Neural cell (in vitro differentiated cells): ENCODE measurements at regions not wholly inside any gene's neighbourhood (a gene's known extent, or its start where the extent isn't known, plus 50 kb on each side); places are given as distances from the start of the nearest gene placed in this dataset.

Source experiments
- H2AFZ ChIP-seq: fragments of 200-600, 300-800 bp; sonication (generic), shearing (Covaris generic); 2 replicates; pipeline ENCODE4 v1.6.0; 2014; ENCODE audit warnings: low read depth, mild to moderate bottlenecking, antibody characterized with exemption, low read length, moderate library complexity
- H3F3A ChIP-seq: fragments of 200-600 bp; shearing (Covaris generic); 2 replicates; pipeline ENCODE4 v1.6.1; 2016; ENCODE audit warnings: mild to moderate bottlenecking, moderate library complexity, mixed read lengths, antibody characterized with exemption, low read length; ENCODE audit not compliant: insufficient read depth, poor library complexity, severe bottlenecking
- H3K27ac ChIP-seq: fragments of 200-600, 300-800 bp; sonication (generic), shearing (Covaris generic); 2 replicates; pipeline ENCODE4 v1.5.1; 2014; ENCODE audit warnings: mild to moderate bottlenecking, low read length, moderate library complexity
- H3K27me3 ChIP-seq: fragments of 300-800, 200-600 bp; sonication (generic), shearing (Covaris generic); 2 replicates; pipeline ENCODE4 v1.6.0; 2014; ENCODE audit warnings: mild to moderate bottlenecking, low read depth, low read length, moderate library complexity; ENCODE audit not compliant: insufficient read depth
- H3K36me3 ChIP-seq: fragments of 300-800, 200-600 bp; sonication (generic), shearing (Covaris generic); 2 replicates; pipeline ENCODE4 v1.5.1; 2014; ENCODE audit warnings: mild to moderate bottlenecking, antibody characterized with exemption, low read length, moderate library complexity; ENCODE audit not compliant: insufficient read depth
- H3K4me2 ChIP-seq: fragments of 300-800, 200-600 bp; sonication (generic), shearing (Covaris generic); 2 replicates; pipeline ENCODE4 v1.6.0; 2014; ENCODE audit warnings: mild to moderate bottlenecking, low read length
- H3K4me3 ChIP-seq: fragments of 300-800, 200-600 bp; sonication (generic), shearing (Covaris generic); 2 replicates; pipeline ENCODE4 v1.5.1; 2014; ENCODE audit warnings: mild to moderate bottlenecking, low read length, moderate library complexity
- H3K79me2 ChIP-seq: fragments of 200-600 bp; shearing (Covaris generic); replicated peaks from 2 replicates; pipeline ENCODE4 v1.6.0; 2014; ENCODE audit warnings: mild to moderate bottlenecking, low read length, moderate library complexity; ENCODE audit not compliant: insufficient read depth
- H3K9ac ChIP-seq: fragments of 300-800, 200-600 bp; sonication (generic), shearing (Covaris generic); 2 replicates; pipeline ENCODE4 v1.6.1; 2016; ENCODE audit warnings: mild to moderate bottlenecking, low read length, mixed read lengths
- H3K9me2 ChIP-seq: fragments of 200-600 bp; shearing (Covaris generic); 2 replicates; pipeline ENCODE4 v1.6.1; 2016; ENCODE audit warnings: mild to moderate bottlenecking, low read length, mixed read lengths; ENCODE audit not compliant: insufficient read depth
- H3K9me3 ChIP-seq: fragments of 200-600, 300-800 bp; sonication (generic), shearing (Covaris generic); 2 replicates; pipeline ENCODE4 v1.6.1; 2016; ENCODE audit warnings: mild to moderate bottlenecking, mixed run types, low read length, moderate library complexity, mixed read lengths
- H4K20me1 ChIP-seq: fragments of 200-600 bp; shearing (Covaris generic); 2 replicates; pipeline ENCODE4 v1.6.1; 2016; ENCODE audit warnings: mild to moderate bottlenecking, mixed run types; ENCODE audit not compliant: insufficient read depth
- EP300 ChIP-seq: fragments of 450-650 bp; conservative IDR thresholded peaks from 2 replicates; pipeline ENCODE4 v1.6.1; 2014; ENCODE audit warnings: antibody characterized with exemption, mild to moderate bottlenecking, moderate library complexity; ENCODE audit not compliant: poor library complexity, severe bottlenecking
- EZH2 ChIP-seq: fragments of 200-600, 300-800 bp; shearing (Covaris generic), sonication (generic); IDR thresholded peaks from 2 replicates; pipeline ENCODE4 v1.6.1; 2014; ENCODE audit warnings: antibody characterized with exemption, low read length, borderline replicate concordance, mild to moderate bottlenecking; ENCODE audit not compliant: insufficient read depth, poor library complexity, severe bottlenecking
- MXI1 ChIP-seq: fragments of 450-650 bp; conservative IDR thresholded peaks from 2 replicates; pipeline ENCODE4 v1.6.1; 2014; ENCODE audit warnings: antibody characterized with exemption, mild to moderate bottlenecking; ENCODE audit not compliant: poor library complexity, severe bottlenecking
- POLR2AphosphoS5 ChIP-seq: IDR thresholded peaks from 2 replicates; pipeline ENCODE4 v1.6.1; 2012
- RAD21 ChIP-seq: fragments of 450-650 bp; conservative IDR thresholded peaks from 2 replicates; pipeline ENCODE4 v1.6.1; 2014; ENCODE audit warnings: antibody characterized with exemption, mild to moderate bottlenecking, moderate library complexity
- REST ChIP-seq: IDR thresholded peaks from 2 replicates; pipeline ENCODE4 v1.6.1; 2012; ENCODE audit warnings: borderline replicate concordance
- SMC3 ChIP-seq: fragments of 450-650 bp; conservative IDR thresholded peaks from 2 replicates; pipeline ENCODE4 v1.6.1; 2014; ENCODE audit warnings: antibody characterized with exemption, mild to moderate bottlenecking, moderate library complexity; ENCODE audit not compliant: poor library complexity
- TAF1 ChIP-seq: IDR thresholded peaks from 2 replicates; pipeline ENCODE4 v1.6.1; 2012; ENCODE audit warnings: low read depth
- TF ChIP-seq, protein P1 (sequence below): fragments of 450-650 bp; IDR thresholded peaks from 2 replicates; pipeline ENCODE4 v1.5.1; 2014; ENCODE audit warnings: antibody characterized with exemption, mild to moderate bottlenecking, moderate library complexity; ENCODE audit not compliant: poor library complexity, severe bottlenecking

DNA sequence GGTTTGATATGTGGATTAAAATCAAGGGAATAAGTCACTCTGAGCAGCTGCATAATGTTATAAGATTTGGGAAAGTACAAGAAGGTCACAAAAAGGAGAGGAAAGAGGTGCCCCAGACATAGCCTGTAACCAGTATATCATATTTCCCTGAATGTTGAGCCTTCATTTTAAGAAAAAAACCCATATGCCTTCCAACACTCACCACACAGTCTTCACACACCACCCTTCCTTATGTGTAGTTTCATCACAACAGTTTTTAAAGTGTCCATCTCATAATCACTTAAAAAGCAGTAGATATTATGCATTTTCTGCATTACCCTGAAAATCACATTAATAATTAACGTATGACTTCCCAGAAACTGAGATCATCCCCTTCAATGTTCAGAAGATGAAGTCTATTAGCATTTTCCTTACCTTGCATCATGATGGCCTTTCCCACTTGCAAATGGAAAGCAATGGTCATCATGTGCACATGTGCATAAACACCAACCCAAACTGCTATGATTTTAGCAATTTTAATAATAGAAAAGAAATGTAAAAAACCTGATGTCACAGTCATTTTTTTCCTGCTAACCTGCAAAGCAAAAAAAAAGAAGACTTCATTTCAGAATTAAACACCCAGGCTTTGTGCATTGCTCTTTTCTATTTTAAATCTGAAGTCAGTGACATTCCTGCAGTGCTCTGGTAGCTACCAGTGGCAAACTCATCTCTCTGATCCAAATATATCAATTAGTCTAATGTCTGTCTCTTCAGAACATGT is 465.0 kb downstream of the SUCLG1 start:
- no peak overlapping the region for H3K4me3 ChIP-seq
- H3F3A ChIP-seq, result no peaks in the 10 kb centered on the region
- no peaks in the 10 kb centered on the region for H3K79me2 ChIP-seq
- no peaks in the 10 kb centered on the region for H3K9me2 ChIP-seq
- H3K36me3 ChIP-seq, result no peaks in the 10 kb centered on the region
- H3K9me3 ChIP-seq, result no peaks in the 10 kb centered on the region
- TF ChIP-seq EP300 (no peak), SMC3 (no peak), TAF1 (no peak), MXI1 (no peak), POLR2AphosphoS5 (no peak), EZH2 (no peak), REST (no peak), RAD21 (no peak)
- TF ChIP-seq, protein P1, sequence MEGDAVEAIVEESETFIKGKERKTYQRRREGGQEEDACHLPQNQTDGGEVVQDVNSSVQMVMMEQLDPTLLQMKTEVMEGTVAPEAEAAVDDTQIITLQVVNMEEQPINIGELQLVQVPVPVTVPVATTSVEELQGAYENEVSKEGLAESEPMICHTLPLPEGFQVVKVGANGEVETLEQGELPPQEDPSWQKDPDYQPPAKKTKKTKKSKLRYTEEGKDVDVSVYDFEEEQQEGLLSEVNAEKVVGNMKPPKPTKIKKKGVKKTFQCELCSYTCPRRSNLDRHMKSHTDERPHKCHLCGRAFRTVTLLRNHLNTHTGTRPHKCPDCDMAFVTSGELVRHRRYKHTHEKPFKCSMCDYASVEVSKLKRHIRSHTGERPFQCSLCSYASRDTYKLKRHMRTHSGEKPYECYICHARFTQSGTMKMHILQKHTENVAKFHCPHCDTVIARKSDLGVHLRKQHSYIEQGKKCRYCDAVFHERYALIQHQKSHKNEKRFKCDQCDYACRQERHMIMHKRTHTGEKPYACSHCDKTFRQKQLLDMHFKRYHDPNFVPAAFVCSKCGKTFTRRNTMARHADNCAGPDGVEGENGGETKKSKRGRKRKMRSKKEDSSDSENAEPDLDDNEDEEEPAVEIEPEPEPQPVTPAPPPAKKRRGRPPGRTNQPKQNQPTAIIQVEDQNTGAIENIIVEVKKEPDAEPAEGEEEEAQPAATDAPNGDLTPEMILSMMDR, result no peak
- no peaks in the 10 kb centered on the region for H3K27me3 ChIP-seq
- no peaks in the 10 kb centered on the region for H4K20me1 ChIP-seq
- H2AFZ ChIP-seq, result no peak overlapping the region
- H3K9ac ChIP-seq, result no peak overlapping the region
- no peak overlapping the region for H3K27ac ChIP-seq
- no peak overlapping the region for H3K4me2 ChIP-seq

DNA sequence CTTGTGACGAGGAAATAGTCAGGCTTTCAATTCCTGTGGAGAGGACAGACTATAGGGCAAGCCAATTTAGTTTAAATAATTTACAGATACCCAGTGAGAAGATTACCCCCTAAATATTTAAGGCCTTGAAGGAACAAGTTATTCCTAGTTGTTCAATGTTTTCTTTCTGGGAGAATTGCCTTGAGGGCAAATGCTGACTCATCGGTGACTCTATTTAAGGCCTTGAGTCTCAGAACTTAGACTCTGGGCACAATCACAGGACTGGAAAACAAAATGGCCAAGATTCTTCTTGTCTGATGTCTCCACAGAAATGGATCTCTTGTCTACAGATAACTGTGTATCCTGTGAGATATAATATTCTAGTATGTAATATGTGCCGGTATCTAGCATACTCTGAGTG is 467.1 kb downstream of the SUCLG1 start:
- Histone ChIP-seq H3K36me3 (no peaks in the 10 kb centered on the region), H2AFZ (no peak overlapping the region), H3K4me3 (no peak overlapping the region), H3K9ac (no peak overlapping the region), H3K27me3 (no peaks in the 10 kb centered on the region), H4K20me1 (no peaks in the 10 kb centered on the region), H3K79me2 (no peaks in the 10 kb centered on the region), H3K9me2 (no peaks in the 10 kb centered on the region), H3F3A (no peaks in the 10 kb centered on the region), H3K27ac (no peak overlapping the region), H3K4me2 (no peak overlapping the region), H3K9me3 (no peaks in the 10 kb centered on the region)
- TF ChIP-seq POLR2AphosphoS5, result no peak
- TF ChIP-seq TAF1, result no peak
- TF ChIP-seq EP300, result no peak
- TF ChIP-seq, protein P1, result no peak
- TF ChIP-seq SMC3, result no peak
- no peak for TF ChIP-seq EZH2
- no peak for TF ChIP-seq MXI1
- TF ChIP-seq RAD21, result no peak
- no peak for TF ChIP-seq REST
